HG02852 (cell line): ENCODE measurements at regions not wholly inside any gene's neighbourhood (a gene's known extent, or its start where the extent isn't known, plus 50 kb on each side); places are given as distances from the start of the nearest gene placed in this dataset.
"Not testable (repeated sequence)": the region's sequence is repeated elsewhere in the genome, so short reads cannot be mapped to it uniquely, and the experiment has no call there.

Experiments
- ATAC-seq: cut with Tn5 transposase; IDR thresholded peaks from one replicate; pipeline ENCODE4 v1.9.1; 2021; ENCODE audit warnings: mild to moderate bottlenecking, moderate library complexity; ENCODE audit not compliant: unreplicated experiment

- ATAC-seq = no peak
These were observed 184.3 kb upstream of the HMCN1 start for GRCh38 chr1:185549906-185550305.

GRCh38 chr1:185546029-185546428 lies 188.2 kb upstream of the HMCN1 start:
- ATAC-seq = no peak

GRCh38 chr1:185541871-185542301 lies 192.3 kb upstream of the HMCN1 start:
- no peak for ATAC-seq

- no peak for ATAC-seq
These were observed 193.9 kb upstream of the HMCN1 start for GRCh38 chr1:185540295-185540694.

- no peak for ATAC-seq
These were observed 194.8 kb upstream of the HMCN1 start for GRCh38 chr1:185539277-185539943.

- not testable (repeated sequence) for ATAC-seq
These were observed 195.8 kb upstream of the HMCN1 start for GRCh38 chr1:185538309-185538898.

- ATAC-seq = no peak
These were observed 196.6 kb upstream of the HMCN1 start for GRCh38 chr1:185537596-185537995.

GRCh38 chr1:185536165-185536920 lies 197.8 kb upstream of the HMCN1 start:
- ATAC-seq = no peak

- no peak for ATAC-seq
These were observed 198.6 kb upstream of the HMCN1 start for GRCh38 chr1:185535621-185536020.

GRCh38 chr1:185534801-185535200 lies 199.4 kb upstream of the HMCN1 start:
- no peak for ATAC-seq

GRCh38 chr1:185533596-185533995 lies 200.6 kb upstream of the HMCN1 start:
- no peak for ATAC-seq

- ATAC-seq = no peak
These were observed 201.3 kb upstream of the HMCN1 start for GRCh38 chr1:185532856-185533255.

GRCh38 chr1:185531838-185532237 lies 202.4 kb upstream of the HMCN1 start:
- ATAC-seq = no peak

- no peak for ATAC-seq
These were observed 204.0 kb upstream of the HMCN1 start for GRCh38 chr1:185530215-185530614.

GRCh38 chr1:185529673-185530072 lies 204.5 kb upstream of the HMCN1 start:
- ATAC-seq = no peak

GRCh38 chr1:185528084-185528676 lies 206.0 kb upstream of the HMCN1 start:
- no peak for ATAC-seq

- ATAC-seq = peak; percentile 100
These were observed 207.6 kb upstream of the HMCN1 start for GRCh38 chr1:185526344-185527307.

GRCh38 chr1:185520188-185520920 lies 203.3 kb upstream of the IVNS1ABP start:
- peak; percentile 64 for ATAC-seq

GRCh38 chr1:185517808-185518419 lies 200.9 kb upstream of the IVNS1ABP start:
- no peak for ATAC-seq
